NAMALWA (cell line): ENCODE measurements at regions not wholly inside any gene's neighbourhood (a gene's known extent, or its start where the extent isn't known, plus 50 kb on each side); places are given as distances from the start of the nearest gene placed in this dataset.
"Not testable (repeated sequence)": the region's sequence is repeated elsewhere in the genome, so short reads cannot be mapped to it uniquely, and the experiment has no call there.

Source experiments
- DNase-seq: peaks from one replicate; pipeline ENCODE4 v3.0.0-alpha.2; 2015; ENCODE audit warnings: low spot score

DNA sequence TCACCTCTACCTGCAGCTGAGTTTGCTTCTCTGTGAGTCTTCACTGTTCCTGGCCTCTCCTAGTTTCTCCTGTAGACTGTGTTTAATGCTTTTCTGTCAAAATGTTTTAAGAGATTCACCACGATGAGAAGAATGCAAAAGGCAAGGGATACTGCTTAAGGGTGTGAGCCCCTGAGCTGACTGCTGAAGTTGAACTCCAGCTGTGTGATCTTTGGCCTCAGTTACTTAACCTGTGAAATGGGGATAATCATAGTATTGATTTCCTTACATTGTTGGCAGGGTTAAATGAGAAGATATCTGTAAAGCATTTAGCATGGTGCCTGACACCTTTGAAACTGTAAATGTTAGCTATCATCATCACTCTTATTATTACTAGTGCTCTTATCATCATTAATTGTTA, 230.2 kb upstream of the MYLIP start:
- DNase-seq, result no peak

DNA sequence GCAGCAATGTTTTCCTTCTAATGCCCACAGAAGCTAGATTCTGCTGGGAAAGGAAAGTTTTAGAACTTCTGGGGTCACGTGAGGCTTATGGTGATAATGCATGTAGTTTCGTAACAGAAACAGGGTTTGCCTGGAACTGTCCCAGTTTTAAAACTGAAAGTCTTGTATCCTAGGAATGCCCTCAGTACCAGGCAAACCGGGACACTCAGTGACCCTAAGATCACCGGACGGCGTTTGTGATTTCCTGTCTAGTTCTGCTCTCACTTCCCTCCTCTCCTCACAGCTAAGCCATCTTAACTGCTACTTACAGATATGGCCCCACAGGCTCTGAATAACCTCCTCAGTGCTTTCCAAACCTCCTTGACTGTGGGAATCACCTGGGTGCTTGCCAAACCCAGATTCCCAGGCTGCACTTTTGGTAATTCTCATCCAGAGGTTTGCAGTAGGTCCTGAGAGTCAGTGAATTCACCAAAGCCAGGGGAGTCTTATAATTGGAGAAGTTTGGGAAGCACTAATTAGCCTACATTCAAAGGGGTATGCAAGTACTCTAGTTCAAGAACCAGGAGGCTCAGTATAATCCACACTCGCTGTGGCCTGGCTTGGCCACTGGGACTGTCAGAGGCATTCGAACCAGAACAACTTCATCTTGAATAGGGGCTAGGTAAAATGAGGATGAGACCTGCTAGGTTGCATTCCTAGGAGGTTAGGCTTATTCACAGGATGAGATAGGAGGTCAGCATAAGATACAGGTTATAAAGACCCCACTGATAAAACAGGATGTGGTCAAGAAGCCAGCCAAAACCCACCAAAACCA, 231.6 kb upstream of the MYLIP start:
- no peak for DNase-seq

DNA sequence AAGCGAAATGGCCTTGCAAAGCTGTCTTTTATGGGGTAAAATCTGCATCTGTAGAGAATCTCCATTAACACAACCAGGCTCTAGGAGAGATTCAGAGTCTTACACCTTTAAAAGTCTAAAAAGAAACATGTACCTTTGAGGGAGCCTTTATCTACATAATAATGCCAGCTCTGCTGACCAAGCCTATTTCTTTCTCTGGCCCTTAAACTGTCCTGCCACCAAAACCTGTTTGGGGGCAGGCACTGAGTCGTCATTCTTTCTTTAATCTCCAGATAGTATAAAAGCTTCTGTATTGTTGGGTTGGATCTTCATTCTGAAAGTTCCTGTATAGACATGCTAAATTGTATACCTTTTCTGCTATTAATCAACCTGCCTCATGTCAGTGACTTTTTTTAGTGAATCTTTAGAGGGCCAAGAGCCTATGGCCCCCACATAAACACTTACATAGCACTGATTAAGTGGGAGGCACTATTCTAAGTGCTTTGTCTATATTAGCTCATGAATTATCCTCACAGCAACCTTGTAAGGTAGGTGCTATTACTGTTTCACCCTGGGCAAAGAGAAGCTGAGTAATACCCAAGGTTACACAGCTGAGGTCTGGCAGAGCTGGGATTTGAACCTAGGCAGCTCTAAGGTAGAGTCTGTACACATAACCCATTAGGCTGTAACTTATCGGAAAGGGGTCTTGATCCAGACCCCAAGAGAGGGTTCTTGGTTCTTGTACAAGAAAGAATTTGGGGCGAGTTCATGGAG, 232.3 kb upstream of the DTNBP1 start:
- no peak for DNase-seq

DNA sequence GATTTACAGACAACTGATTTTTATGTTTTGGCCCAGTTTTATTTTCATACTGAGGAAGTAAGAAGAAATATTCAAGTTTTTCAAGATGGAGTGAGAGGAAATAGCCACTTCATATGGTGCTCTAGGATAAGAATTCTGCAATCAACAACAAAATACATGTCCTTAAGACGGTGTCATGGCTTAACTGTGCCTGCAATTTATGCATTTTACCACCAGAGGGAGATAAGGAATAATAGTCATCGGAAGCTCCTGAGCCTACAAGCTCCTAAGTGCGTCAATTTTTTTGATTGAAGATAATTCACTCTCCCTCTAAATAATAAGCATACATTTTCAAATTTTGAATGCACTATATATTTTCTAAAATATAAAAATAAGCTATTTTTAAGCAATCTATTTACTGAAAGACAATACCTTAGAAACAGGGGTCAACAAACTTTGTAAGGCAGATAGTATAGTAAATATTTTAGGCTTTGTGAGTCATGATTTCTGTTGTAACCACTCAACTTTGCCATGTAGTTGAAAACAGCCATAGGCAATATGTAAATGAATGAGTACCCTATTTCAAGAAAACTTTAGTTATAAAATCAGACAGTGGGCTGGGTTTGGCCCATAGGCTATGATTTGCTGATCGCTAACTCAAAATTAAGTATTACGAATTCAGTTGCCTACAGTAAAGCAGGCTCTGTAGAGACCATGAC, 230.9 kb upstream of the DTNBP1 start:
- peak; percentile 72 for DNase-seq

DNA sequence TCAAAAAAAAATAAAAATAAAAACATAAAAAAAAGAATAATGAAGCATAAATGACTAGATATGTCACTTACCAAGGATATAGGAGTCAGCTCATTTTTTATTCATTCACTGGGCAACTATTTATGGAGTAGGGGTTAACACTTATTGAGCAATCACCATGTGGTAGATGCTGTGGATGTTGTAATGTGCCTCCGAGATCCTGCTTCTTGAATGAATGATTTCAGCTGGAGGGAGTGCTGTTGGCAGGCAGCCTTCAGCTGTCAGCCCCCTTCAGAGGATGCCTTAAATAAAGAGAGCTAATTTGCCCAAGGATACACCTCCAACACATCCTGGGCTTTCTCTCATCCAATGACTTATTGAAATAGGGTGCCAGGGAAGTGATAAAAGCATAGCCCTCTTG, 229.5 kb upstream of the DTNBP1 start:
- no peak for DNase-seq

DNA sequence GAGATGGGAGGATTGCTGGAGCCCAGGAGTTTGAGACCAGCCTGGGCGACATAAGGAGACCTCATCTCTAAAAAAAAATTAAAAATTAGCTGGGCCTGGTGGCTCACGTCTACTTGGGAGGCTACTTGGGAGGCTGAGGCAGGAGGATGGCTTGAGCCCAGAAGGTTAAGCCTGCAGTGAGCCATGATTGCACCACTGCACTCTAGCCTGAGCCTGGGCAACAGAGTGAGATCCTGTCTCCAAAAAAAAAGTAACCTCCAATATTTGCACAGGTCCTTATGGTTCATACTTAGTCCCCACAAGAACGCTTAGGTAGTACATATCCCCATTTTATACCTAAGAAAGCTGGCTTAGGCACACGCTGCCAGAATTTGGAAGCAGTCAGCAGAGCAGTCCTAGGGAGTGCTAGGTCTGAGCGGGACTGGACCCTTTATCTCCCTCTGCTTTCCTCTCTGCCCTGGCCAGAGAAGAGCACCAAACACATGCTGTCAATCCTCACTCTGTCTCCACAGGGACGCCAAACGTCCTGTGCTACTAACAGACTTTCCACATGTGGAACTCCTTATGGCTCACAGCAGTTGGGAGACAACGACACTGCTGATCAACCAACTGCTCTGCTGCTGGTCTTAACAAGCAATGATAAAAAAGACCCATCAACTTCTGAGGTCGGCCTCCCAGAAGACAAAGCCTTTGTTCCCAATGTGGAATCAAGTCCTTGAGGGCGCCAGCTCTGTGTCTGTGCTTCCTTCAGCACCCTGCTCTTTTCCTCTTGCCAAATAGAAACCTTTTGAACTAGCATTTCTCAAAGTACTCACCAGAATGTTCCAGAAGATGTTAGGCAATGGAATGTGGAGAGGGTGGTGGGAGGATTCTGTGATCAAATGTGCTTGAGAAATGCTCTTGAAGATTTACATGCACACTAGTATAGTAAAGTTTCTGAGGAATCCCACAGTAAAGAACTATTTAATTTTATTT, 226.3 kb upstream of the DTNBP1 start:
- DNase-seq, result no peak

DNA sequence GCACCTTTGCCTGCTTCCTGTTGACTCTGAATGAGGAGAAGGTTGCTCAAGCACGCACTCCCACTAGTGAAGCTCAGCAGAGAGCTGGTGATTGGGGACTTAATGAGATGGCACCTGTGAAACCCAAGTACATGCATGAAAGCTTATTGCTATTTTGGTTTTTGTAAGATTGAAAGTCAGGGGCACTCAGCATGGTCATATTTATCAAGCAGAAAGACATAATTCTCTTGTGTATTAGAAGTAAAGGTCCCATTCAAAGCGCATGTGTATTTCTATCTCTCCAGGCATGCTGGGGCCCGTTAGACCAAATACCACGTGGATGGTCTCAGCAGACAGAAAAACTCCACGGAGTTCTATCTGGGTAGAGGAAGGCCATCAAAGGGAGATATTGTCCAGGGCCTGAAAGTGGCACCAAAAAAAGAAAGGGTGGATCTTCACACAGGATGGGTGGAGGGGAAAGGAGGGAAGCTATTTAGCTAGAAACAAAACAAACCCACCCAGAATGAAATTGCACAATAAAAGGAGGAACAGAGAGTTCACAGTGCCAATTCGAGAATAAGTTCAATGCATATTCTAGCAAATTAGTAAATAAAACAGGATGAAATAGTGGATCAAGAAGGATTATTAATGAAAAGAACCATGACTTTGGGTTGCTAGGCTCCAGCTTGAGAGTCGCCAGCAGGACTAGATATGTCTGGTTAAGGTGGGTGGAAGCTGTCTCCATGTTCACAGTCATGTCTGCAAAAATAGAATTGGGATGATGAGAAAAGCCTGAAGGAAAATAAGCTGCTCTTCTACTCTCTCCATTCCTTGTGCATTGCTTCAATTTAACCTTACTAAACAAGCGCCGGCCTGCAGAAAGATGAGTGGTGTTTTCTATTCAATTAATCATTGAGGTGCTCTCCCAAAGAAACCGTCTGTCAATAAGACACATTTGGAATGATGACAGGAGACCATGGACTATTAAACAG, 224.9 kb upstream of the DTNBP1 start:
- DNase-seq, result peak; percentile 63

DNA sequence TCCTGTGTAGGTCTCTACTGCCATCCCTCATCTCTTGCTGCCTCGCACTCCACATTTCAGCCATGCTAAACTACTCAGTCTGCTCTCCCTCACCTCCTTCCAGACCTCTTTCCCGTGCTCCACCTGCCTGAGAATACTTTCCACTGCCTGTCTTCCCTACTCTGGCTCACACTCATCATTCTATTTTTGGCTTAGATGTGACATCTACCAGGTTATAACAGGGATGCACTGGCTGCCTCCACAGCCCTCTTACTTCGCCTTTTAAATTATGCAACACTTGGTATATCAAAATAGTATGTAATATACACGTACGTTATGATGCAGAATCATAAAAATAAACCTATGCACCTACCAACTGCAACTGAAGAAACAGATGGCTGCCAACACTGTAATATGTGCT, 222.8 kb upstream of the DTNBP1 start:
- no peak for DNase-seq

DNA sequence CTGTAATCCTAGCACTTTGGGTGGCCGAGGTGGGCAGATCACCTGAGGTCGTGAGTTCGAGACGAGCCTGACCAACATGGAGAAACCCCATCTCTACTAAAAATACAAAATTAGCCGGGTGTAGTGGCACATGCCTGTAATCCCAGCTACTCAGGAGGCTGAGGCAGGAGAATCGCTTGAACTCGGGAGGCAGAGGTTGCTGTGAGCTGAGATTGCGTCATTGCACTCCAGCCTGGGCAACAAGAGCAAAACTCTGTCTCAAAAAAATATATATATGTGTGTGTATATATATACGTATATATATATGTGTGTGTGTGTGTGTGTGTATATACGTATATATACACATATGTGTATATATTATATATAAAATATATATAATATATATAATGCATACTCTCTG, 220.8 kb upstream of the DTNBP1 start:
- DNase-seq, result not testable (repeated sequence)

DNA sequence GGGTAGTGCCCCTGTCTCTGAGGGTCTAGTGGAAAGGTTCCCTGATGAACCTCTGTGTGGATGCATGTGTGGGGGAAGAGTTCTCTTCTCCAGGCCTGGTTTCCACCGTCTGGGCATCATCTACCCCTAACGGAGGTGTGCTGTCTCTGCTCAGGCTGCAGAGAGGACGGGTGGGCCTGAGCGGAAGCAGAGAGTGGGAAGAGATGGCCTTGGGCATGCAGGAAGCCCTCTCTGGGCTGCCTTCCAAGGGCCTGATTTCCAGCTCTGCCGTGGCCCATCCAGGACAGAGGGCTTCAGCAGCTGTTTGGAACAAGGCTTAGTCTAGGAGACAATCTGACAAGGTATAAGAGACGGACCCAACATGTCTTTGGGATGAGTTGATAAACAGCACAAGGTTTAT, 220.1 kb upstream of the DTNBP1 start:
- DNase-seq, result no peak

DNA sequence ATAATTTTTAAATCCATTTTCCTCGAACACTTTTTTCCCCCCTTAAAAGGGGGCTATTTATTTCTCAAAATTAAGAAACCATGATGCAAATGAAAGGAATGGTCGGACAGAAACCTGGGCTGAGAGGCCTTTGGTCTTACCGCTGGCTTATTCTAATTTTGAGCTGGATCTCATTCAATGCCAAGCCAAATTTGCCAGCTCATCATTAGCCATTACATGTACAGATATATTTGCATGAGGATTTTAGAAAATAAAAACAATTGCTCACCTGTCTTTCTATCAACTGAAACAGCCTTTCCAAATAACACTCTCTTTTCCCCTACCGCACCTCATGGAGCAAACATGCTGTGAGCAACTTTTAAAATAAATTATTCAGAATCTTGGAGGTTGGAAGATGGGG, 219.5 kb upstream of the DTNBP1 start:
- DNase-seq, result no peak

DNA sequence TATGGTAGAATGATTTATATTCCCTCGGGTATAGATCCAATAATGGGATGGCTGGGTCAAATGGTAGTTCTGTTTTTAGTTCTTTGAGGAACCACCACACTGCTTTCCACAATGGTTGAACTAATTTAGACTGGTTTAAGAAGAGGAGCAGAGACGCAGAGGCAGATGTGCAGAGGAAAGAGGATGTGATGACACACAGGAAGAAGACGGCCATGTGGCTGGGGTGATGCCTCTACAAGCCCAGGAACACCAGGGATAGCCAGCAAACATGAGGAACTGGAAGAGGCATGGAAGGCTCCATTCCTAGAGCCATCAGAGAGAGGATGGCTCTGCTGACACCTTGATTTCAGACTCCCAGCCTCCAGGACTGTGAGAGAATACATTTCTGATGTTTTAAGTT, 218.3 kb upstream of the DTNBP1 start:
- DNase-seq, result peak; percentile 52

DNA sequence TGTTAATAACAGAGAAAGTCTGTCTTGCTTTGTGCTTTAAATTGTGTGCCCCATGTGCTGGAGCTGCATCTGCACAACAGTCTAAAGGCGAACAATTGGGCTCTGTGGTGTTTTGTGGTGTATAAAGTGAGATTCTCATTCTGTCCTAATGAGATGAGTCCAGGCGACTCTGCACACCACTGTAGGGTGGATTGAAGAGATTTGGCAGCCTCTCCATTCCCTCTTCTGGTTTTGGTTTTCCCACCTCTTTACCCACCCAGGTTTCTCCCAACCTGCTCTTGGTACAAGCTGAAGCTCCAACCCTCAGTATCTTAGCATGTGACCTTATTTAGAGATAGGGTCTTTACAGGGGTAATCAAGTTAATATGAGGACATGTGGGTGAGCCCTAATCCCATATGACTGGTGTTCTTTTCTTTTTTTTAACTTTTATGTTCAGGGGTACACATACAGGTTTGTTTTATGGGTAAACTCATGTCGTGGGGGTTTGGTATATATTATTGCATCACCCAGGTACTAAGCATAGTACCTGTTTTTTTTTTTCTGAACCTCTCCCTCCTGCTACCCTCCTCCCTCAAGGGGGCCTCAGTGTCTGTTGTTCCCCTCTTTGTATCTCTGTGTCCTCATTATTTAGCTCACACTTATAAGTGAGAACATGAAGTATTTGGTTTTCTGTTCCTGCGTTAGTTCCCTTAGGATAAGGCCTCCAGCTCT, 217.6 kb upstream of the DTNBP1 start:
- peak; percentile 37 for DNase-seq

DNA sequence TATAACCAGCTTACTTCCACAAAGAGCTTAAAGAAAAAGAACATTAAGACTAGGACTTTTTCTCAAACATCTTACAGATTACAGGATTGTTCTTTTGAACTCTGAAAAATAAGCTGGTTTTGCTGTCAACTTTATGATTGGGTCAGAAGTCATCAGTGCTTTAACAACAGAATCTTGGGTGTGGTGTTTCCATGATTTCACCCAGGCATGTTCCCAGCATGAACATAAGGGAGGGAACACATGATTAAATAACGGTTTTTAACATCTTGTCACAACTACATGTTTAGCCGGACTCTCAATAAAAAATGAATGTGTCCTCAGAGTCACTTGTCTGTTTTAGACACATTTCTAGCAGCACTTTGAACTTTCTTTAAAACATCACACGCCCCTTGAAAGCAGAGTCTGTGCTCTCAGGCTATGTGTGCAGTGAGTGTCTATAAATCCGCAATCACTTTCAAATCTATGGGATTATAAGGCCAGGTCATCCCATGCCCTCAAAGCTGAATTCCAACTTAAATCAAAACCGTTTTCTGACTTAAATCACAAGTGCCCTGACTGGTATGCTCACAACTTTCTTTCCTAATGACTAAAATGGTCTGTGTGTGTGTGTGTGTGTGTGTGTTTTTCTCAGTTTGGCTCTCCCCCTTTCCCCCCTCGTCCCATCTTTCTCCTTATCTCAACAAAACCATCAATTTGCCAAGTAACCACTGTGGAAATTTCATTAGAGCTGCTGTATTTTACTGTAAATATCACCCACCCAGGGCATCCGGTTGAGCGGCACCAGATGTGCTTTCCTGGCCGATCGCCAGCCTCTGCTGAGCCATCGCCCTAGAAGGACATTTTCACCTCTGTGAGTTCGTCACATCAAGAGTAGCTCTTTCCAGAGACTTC, 216.8 kb upstream of the DTNBP1 start:
- peak; percentile 90 for DNase-seq

DNA sequence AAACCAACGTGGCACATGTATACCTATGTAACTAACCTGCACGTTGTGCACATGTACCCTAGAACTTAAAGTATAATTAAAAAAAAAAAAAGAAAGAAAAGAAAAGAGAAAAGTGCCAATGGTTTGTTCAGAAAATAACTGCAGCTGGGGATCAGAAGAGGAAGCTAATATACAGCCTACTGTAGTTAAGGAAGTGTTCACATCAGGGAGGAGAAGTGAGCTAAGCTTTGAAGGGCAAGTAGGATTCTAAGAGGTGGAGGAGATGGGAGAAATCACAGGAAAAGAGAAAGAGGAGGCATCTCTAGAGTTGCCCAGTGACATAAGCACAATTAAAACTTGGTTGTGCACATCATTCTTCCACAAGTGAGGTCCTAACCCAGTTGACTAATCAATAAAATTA, 214.4 kb upstream of the DTNBP1 start:
- DNase-seq, result no peak

DNA sequence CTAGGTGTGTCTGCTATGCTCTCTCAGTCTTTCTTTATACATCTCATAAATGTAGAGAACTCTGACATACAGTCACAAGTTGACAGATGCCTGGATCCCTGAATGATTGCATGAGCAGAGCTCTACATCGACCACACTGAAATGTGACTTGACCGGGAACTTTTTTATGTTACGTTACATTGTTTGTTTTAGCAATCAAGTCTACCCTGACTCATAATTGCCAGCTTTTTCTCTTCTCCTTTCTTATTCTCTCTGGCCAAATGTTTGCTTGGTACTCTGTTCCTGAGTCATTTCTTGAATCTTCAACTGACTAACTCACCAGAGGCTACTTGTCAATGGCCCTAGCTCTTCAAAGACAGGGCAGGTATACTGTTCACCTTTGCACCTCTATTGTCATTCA, 213.6 kb upstream of the DTNBP1 start:
- DNase-seq, result no peak

DNA sequence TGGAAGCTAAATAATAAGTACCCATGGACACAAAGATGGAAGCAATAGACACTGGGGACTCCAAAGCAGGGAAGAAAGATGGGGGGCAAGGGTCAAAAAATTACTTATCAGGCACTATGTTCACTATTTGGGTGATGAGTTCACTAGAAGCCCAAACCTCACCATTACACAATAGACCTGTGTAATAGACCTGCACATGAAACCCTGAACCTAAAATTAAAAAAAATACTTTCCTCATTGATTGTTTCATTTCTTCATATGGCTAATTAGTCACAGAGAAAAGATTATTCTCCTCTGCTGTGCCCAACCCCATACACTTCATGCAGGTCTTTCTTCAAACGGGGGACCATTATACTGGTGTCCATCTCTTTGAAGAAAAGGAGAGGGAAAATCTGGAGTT, 213.0 kb upstream of the DTNBP1 start:
- no peak for DNase-seq

DNA sequence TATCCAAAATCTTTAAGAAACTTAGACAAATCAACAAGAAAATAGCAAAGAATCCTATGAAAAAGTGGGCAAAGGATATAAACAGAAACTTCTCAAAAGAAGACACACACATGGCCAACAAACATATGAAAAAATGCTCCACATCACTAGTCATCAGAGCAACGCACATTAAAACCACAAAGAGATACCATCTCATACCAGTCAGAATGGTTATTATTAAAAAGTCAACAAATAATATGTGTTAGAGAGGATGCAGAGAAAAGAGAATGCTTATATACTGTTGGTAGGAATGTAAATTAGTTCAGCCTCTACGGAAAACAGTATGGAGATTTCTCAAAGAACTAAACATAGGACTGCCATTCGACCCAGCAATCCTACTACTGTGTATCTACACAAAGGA, 212.0 kb upstream of the DTNBP1 start:
- DNase-seq, result no peak

DNA sequence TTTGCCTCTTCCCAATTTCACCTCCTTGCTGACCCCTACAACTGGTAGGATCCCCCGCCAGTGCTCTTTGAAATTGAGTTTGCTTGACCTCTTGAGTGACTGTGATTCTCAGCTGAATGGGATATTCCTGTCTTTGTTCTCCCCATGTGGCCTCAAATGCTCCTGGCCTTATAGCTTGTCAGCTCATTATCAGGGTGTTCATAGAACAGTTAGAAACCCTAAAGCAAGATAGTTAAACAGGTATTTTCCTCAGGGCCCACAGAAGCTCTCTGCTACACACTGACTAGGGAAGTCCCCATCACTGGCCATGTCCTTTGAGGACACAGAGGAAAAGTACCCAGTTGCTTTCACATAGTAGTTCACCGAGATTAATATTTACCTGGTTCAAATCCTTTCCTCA, 211.5 kb upstream of the DTNBP1 start:
- DNase-seq, result no peak
